LoVo (cell line): ENCODE measurements at regions not wholly inside any gene's neighbourhood (a gene's known extent, or its start where the extent isn't known, plus 50 kb on each side); places are given as distances from the start of the nearest gene placed in this dataset.

Experiments used
- DNase-seq: peaks from one replicate; pipeline ENCODE4 v3.0.0-alpha.2; 2016; ENCODE audit warnings: low spot score

- no peak for DNase-seq
These were observed 83.1 kb upstream of the RASGRP1 start for GRCh38 chr15:38647683-38648082.

- no peak for DNase-seq
These were observed 83.7 kb upstream of the RASGRP1 start for GRCh38 chr15:38648121-38648843.

GRCh38 chr15:38650384-38650783 lies 85.8 kb upstream of the RASGRP1 start:
- no peak for DNase-seq

DNA sequence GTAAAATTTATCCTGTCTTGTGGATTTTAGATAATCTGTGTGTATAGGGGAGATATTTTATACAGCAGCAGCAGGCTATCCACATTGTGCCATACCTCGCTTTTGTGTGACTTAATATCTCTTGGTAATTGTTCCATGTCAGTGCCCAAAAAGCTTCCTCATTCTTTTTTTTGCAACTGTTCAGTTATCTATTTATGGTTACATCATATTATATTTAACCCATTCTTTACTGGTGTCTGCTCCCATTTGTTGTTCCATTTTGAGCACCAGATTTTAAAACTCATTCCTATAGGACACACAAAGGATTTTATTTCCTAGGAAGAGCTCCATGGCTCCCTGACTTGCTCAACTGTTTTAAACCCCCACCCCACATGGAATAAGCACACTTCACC lies 86.3 kb upstream of the RASGRP1 start:
- no peak for DNase-seq

DNA sequence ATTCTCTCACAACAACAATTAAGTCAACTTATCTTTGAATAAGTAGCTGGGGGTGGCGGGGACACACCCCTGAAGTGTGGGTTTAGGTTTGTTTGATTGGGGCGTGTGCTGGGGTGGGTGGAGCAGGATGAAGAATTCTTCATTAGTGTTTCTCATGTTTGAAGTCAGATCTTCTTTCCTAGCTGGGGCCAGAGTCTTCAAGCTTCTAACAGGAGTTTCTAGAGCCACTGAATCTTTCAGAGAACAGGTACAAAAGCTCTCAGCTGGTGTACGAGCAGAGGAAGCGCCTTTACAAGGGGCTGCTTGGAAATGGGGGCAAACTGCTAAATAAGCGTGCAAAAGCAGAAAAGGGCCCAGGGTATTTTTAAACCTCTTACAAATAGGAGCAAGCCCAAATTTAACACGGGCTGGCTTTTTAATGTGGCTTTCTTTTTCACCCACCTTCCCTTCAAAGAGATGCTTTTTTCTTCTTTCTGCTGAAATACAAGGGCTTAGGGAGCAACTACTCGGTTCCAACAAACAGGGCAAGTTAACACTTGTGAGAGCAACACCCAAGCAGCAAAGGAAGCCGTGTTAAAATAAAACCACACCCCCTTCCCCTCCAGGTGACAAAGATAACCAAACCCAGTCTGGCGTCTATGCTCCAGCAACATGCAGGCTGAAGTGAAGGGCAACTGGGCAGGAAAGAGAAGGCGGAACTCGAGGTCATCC lies 86.9 kb upstream of the RASGRP1 start:
- no peak for DNase-seq

- DNase-seq = no peak
These were observed 87.7 kb upstream of the RASGRP1 start for GRCh38 chr15:38652183-38652794.

DNA sequence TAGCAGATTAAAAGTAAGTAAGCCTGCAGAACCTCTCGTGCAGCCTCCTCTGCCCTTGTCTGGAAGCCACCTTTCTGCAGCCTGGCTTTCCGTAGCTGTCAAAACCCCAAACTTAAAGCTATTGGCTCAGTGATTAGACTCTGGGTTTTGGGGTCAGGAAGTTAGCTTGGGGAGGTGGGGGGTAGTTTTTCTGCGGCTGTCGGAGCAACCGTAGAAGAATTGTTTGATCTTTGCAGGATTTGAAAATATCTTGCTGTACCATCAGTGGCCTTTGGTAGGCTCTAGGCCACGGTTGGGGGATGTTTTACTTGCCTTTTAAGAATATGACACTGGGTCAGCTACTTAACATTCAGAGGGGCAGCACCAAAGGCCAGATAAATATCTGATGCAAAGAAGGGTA lies 88.4 kb upstream of the RASGRP1 start:
- no peak for DNase-seq

DNA sequence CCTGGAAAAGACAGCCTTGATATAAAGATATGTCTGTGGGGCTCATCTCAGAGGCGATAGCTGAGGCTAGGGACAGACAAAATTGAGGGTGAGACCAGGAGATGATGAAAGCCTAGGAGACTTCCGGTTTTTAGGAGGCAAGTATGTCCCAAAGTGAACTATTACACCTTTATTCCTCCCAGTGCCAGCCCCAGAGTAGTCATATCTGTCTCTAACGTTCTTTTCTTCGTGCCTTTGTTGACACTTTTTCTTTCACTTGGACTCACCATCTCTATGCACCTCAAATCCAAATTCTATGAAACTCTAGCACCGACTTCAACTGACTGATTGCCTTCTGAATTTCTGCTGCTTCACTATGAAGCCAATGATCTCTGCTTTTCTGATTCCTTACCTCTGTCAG lies 93.8 kb upstream of the RASGRP1 start:
- DNase-seq = no peak

GRCh38 chr15:38660738-38661137 lies 96.1 kb upstream of the RASGRP1 start:
- no peak for DNase-seq

DNA sequence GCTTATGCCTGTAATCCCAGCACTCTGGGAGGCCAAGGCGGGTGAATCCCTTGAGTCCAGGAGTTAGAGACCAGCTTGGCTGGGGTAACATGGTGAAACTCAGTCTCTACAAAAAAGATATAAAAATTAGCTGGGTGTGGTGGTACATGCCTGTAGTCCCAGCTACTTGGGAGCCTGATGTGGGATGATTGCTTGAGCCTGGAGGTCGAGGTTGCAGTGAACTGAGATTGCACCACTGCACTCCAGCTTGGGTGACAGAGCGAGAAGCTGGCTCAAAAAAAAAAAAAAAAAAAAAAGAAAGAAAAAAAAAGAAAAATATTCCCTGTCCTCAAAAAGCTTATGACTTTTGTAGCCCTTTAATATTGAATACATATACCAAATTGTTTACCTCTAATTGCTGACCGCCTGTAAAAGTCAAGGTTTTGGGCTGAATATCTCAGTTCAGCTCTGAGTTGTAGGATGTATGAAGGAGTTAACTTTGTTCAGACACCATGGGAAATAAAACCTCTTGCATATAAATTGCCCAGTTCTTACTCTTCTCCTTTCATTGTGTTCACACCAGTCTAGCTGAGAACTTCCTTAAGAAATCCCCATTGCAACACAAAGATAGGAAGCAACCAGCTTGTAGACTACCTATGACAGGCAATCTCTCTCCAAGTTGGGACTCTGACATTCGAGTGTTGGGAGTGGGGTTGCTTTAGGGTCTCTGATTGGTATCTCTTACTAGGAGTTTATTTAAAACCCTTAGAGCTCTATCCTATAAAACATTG lies 97.6 kb upstream of the RASGRP1 start:
- no peak for DNase-seq

- DNase-seq = no peak
These were observed 98.2 kb upstream of the RASGRP1 start for GRCh38 chr15:38662805-38663204.

DNA sequence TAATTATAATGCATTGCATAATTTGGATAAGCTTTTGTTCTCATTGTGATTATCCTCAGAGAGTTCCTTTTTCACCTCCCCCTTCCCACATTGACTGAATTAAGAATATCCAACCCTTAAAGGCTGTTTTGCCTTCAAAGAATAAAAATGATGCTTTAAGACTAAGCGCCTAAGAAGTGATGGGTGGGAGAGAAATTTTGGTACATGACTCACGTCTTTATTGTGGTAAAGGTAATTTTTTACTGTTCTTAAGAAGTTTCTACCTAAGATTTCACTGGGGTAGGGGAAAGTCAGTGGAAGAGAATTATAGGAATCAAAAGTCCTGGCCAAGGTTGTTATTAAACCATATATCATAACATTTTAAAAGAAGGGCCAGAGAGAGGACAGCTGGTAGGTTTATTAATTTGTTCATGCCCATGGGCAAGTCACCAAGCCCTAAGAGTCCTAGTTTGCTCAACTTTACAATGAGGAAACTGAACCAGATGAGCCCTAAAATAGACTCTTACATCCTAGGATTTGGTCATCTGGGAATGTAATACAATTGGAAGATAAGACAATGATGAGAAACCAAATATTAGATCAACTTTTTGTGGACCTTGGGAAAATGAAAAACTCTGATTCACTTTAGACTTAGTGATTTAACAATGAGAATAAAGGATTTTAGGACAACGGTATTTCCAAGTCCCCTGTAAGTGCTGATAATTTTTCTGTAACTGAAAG lies 101.1 kb upstream of the RASGRP1 start:
- no peak for DNase-seq

DNA sequence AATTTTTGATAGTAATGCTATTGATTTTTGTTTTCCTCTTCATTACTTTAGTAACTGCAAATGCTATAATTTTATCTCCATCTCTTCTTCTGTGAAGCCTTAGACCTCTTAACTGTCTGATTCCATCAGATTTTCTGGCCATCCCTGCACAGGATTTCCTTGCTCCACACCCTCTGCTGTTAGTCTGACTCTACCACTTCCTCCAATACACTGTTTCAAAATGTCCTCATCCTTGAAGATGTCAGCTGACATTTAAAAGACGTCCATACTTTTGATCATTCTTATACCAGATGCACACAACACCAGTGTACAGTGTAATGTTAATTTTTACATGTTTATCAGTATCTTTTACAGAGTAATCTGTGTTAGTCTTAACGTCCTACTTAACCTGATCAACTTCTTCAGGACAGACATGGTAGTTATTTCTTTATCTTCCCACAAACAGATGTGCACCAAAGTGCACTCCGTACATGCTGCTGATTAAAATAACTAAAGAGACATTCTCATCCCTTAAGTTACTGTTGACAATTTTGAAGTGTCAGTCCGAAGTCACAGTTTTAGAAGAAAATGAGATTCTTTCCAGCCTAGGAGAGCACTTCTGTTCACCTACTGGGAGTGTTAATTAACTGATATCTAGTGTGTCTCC lies 102.4 kb upstream of the RASGRP1 start:
- no peak for DNase-seq

- DNase-seq = no peak
These were observed 103.6 kb upstream of the RASGRP1 start for GRCh38 chr15:38667890-38668850.

DNA sequence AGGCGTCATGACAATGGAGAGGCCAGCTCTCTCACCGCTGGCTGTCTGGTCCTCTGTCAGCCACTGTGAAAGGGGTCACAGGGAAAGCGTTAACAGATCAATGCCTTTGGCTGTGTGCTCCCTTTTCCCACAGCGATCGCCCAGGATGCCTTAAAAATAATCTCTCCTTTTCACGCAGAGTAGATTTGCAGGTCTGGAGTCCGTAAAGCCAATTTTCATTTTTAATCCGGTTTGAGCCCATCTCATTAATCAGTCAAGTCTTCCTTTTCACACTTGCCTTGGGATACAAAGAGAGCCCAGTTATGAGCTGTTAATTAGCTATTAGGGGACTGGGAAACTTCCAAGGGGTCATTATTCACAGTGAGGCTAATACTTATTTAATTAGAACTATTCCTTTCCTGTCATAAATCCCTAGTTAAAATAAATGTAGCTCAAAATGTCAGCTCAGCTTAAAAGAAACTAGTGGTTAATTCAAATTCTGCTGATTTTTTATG lies 104.3 kb upstream of the RASGRP1 start:
- DNase-seq = no peak

- no peak for DNase-seq
These were observed 105.8 kb upstream of the RASGRP1 start for GRCh38 chr15:38670128-38671005.

DNA sequence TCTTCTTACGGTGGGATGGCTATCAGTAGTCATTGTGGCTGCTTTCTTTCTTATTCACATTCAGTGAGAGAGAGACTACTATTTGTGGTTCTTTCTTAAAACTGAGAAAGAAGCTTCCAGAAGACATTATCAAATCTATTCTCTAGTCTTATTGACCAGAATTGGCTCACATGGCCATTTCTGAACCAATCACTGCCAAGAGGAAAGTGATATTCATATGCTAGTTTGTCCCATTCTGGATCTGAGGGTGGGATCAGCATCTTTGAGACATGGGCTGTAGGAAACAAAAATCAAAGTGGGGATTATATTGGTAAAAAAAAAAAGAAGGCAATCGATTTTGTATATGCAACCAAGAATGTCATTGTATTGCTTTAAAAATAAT lies 106.4 kb upstream of the RASGRP1 start:
- no peak for DNase-seq

GRCh38 chr15:38671675-38672254 lies 107.2 kb upstream of the RASGRP1 start:
- no peak for DNase-seq

DNA sequence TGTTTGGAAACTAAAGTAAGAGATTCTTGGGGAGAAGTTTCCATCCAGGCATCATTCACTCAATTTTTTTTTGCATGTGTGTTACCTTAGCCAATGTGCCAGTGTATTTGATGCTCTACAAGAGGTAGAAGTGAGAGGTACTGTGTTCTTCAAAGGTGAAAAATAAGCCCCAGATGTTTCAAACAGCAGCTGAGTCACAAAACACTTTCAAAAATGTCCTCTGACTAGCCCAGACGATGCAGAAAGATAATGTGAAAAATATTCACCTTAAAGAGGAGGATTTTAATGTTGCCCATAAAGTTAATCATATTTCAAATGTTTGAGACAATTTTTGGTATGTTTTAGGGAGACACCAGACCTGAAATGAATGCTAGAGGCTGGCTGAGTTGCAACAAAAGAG lies 107.7 kb upstream of the RASGRP1 start:
- no peak for DNase-seq
